HG03045 (cell line): ENCODE measurements at regions not wholly inside any gene's neighbourhood (a gene's known extent, or its start where the extent isn't known, plus 50 kb on each side); places are given as distances from the start of the nearest gene placed in this dataset.
"Not testable (repeated sequence)": the region's sequence is repeated elsewhere in the genome, so short reads cannot be mapped to it uniquely, and the experiment has no call there.

Experiments
- ATAC-seq: cut with Tn5 transposase; IDR thresholded peaks from one replicate; pipeline ENCODE4 v1.9.1; 2021; ENCODE audit warnings: mild to moderate bottlenecking, moderate library complexity; ENCODE audit not compliant: unreplicated experiment

DNA sequence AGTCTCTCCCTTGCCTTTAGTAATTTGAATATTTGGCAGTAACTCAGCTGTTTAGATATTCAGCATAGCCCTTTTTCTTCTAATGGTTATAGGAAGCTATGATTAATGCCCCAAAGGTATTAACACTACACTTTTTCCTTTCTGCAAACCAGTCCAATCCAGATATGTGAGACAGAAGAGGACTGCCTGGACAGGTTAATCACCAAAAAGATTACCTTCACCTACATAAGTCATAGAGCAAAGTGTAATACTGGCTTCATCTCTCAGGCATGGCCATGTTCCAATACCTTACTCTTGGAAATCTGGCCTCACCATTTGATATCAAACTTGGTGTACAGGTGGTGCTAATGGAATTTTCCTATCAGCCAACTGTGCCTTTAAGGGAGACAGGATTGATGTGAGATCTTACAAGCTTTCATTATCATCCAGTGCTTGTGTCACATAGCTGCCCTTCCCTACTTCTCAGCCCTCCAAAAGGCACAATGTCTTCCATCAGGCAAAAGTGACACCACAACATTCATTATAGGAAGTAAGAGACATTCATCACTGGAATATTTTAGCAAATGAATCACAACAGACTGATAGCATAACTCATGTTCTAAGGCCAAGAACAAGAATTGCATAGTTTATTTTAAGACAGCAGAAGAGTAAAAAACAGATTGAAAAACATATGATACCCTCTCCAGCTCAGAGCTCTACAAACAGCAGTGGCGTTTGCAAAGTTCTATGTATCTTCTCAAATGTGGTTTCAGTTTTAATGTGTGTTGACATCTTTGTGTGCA is 91.2 kb upstream of the PAM start:
- ATAC-seq = no peak

- ATAC-seq = no peak
These were observed 90.3 kb upstream of the PAM start for GRCh38 chr5:102664616-102665335.

GRCh38 chr5:102666164-102666946 is 88.8 kb upstream of the PAM start:
- ATAC-seq = no peak

GRCh38 chr5:102668220-102668932 is 86.7 kb upstream of the PAM start:
- ATAC-seq = no peak

DNA sequence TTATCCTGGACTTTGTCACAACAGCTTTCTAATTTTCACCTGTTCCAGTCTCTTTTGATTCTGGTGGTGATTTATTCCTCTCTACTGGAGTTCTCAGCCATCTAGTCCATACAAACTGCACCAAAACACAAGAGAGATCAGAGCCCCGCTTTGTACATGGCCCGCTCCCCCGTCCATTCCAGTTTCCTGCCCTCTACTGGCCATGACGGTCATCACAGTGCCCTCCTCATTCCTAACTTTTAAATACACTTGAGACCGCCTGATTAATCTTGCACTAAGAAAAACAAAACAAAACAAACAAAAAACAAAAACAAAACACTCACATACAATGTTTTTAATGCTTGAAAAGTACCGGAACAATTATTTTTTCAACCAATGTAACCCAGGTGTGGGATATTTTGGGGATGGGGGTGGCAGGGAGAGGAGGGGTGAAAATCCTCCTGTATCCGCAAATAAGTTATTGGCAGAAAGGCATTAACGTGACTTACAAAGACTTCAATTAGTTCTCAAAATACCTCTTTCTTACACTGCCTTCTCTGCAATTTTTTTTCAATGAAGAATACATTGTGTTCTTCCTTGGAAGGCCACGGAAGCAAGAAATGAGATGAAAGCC is 84.8 kb upstream of the PAM start:
- ATAC-seq = no peak

GRCh38 chr5:102671033-102671734 is 83.9 kb upstream of the PAM start:
- ATAC-seq = not testable (repeated sequence)

DNA sequence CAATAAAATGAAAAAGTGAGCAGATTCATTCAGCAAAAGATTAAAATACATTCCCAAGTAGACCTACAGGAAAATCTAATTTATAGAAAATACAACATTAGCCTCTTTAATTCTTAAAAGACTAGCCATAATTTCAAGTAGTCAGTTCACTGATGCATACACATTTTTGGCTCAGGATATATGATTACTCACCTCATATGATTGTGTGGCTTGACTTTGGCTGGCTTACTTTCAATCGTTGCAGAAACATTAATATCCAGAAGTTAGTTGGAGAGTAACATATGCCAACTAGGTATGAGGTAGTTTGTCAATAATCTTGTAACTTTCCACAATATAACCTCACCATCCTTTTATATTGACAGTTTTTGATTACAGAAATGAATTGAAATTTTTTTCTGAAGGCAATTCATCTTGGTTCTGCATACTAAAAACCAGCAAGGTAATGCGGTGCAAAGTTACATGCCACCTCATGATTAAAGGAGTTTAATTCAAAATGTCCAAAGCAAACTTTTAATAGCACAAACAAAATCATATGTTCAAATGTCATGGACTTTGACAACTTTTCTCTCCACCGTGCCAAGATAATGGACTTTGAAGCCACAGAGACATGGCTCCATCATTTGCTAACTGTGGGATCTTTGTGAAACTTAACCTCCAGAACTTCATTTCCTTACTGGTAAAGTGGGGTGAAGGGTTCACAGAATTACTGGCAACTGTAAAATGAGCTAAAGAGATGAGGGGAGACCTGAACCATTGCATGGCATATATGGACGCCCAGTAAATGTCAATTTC is 76.6 kb upstream of the PAM start:
- ATAC-seq = no peak

DNA sequence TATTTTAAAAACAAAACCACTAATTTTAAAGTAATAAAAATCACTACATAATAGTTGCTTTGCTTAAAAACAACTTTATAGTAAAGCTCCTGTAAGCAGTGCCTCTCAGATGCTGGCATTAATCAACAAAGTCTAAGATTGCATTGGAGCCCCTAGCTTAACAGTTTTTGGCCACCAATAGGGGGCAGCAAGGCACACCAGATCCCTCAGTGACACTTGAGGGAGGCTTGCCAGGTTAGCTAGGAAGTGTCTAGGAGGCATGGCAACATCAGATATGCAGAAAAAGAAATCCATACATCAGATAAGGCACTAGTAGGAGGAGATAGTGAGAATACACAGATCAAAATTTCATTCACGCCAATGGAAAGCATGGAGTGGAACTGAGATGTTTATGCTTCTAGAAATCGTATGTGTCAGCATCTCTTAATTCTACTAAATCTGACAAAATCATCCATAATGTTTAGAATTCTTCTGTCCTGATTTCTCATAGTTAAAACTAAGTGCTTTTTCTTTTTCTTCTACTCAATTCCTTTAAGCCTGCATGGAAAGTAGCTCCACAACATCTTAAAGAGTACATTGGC is 73.6 kb upstream of the PAM start:
- peak; percentile 70 for ATAC-seq

- no peak for ATAC-seq
These were observed 72.9 kb upstream of the PAM start for GRCh38 chr5:102682101-102682647.

GRCh38 chr5:102688076-102688475 is 67.0 kb upstream of the PAM start:
- ATAC-seq = not testable (repeated sequence)

- ATAC-seq = not testable (repeated sequence)
These were observed 66.3 kb upstream of the PAM start for GRCh38 chr5:102688581-102689342.

- no peak for ATAC-seq
These were observed 64.2 kb upstream of the PAM start for GRCh38 chr5:102690910-102691309.

DNA sequence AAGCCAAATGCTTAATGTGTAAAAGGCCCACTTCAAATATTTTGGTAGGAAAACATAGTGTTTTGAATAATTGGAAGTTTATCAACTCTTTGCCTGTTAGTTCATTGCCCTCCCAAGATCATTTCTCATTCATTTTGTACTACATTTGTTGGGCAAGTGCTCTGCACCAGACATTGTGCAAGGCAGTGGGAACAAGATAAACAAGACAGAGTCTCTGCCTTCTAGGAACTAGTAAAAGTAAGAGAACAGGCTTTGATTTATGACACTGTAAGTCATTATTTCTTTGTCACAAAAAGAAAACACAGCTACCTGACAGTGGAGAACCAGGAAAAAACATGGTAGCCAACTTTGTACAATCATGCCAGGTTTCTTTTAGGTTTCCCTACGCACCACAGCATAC is 63.7 kb upstream of the PAM start:
- no peak for ATAC-seq

DNA sequence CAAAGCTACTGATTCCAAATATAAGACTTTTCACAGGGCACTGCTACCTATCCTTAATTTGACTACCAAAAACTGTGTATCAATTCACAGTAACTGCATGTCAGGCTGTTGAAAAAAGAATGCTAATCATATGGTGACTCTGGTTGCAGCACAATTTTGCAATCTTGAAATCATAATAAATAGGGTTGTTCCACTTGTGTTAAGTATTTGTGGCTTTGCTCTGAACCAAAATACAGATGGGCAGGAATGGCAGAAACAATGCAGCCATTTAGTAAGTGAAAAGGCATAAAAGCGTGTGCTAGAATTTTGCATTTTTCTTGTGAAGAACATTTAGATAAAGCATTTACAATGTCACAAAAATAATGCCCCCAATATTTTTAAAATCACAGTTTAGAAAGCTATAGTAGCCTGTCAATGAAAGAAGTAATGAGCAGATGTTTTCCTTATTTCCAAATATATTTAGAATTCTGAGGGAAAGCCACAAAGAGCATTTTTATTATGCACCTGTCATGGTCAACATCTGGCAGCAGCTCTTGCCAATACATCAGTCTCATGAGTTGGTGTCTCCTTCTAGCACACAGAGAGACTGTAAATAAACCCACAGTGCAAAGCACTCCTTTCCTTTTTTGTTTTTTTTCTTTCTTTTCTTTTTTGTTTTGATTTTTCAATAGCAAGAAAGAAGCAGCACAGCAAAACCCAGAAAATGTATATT is 54.8 kb upstream of the PAM start:
- no peak for ATAC-seq

- no peak for ATAC-seq
These were observed 54.2 kb upstream of the PAM start for GRCh38 chr5:102700916-102701315.

DNA sequence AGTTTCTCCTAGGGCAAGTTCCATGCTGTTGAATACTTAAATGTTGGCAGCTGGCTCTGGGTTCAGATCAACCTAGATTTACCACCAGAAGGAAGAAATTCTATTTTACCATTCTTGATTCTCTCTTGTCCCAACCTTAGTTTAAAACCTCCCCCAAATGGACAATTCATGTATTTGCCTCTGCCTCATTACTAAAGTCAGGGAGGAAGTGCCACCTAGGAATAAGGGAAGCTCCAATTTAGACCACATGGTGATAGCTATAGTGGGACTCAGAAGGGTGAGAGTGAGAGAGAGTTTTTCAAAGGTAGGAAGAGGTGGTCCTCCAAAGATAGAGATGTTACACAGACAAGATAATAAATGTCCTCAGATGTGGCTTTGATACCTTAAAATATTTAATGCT is 53.4 kb upstream of the PAM start:
- ATAC-seq = no peak
